Head of caudate nucleus (tissue), 42 donors: ENCODE measurements at regions not wholly inside any gene's neighbourhood (a gene's known extent, or its start where the extent isn't known, plus 50 kb on each side); places are given as distances from the start of the nearest gene placed in this dataset.

Experiments used
- DNase-seq, 42 donors: peaks; one replicate each; pipeline versions ENCODE4 v3.0.0 to v3.0.0-alpha.2; 2020 to 2021; ENCODE audit warnings: mixed read lengths in 7 of 42
- intact Hi-C: fragments of 100-400 bp; cut with DNase I; formaldehyde crosslinking; loops from one replicate; pipeline ENCODE4 v1.15.0; 2022

- intact Hi-C loops, result no loop called here
- DNase-seq, result no peak
Observed at GRCh38 chr21:18460979-18461378, 57.4 kb upstream of the TMPRSS15 start.

GRCh38 chr21:18461743-18462142 is 58.2 kb upstream of the TMPRSS15 start:
- intact Hi-C loops, result no loop called here
- DNase-seq, result no peak

- no peak for DNase-seq
- intact Hi-C loops, result no loop called here
Observed at GRCh38 chr21:18467715-18468114, 64.1 kb upstream of the TMPRSS15 start.

GRCh38 chr21:18468790-18469189 is 65.2 kb upstream of the TMPRSS15 start:
- intact Hi-C loops, result no loop called here
- DNase-seq, result no peak

- no peak for DNase-seq
- intact Hi-C loops, result no loop called here
Observed at GRCh38 chr21:18476639-18477038, 73.1 kb upstream of the TMPRSS15 start.

GRCh38 chr21:18477043-18477442 is 73.5 kb upstream of the TMPRSS15 start:
- no peak for DNase-seq
- intact Hi-C loops, result no loop called here

GRCh38 chr21:18478513-18478912 is 74.9 kb upstream of the TMPRSS15 start:
- intact Hi-C loops, result no loop called here
- DNase-seq, result no peak

GRCh38 chr21:18488252-18488651 is 84.7 kb upstream of the TMPRSS15 start:
- intact Hi-C loops, result no loop called here

GRCh38 chr21:18493422-18493821 is 89.8 kb upstream of the TMPRSS15 start:
- intact Hi-C loops, result no loop called here
- DNase-seq, result peak in 24 of 42 donors; percentile 3 to 62 (median 27)

More at GRCh38 chr21:18488252-18488651, 84.7 kb upstream of the TMPRSS15 start:
- DNase-seq, result no peak

GRCh38 chr21:18495523-18495922 is 91.9 kb upstream of the TMPRSS15 start:
- intact Hi-C loops, result no loop called here
- no peak for DNase-seq

- intact Hi-C loops, result no loop called here
- no peak for DNase-seq
Observed at GRCh38 chr21:18498431-18498830, 94.8 kb upstream of the TMPRSS15 start.

- DNase-seq, result peak in 38 of 42 donors; percentile 9 to 84 (median 57)
- intact Hi-C loops, result no loop called here
Observed at GRCh38 chr21:18499761-18500376, 96.3 kb upstream of the TMPRSS15 start.

GRCh38 chr21:18518054-18518481 is 114.5 kb upstream of the TMPRSS15 start:
- intact Hi-C loops, result no loop called here
- peak in 3 of 42 donors; percentile 7 to 17 (median 7) for DNase-seq

GRCh38 chr21:18521204-18521603 is 117.6 kb upstream of the TMPRSS15 start:
- intact Hi-C loops, result no loop called here

GRCh38 chr21:18522181-18522972 is 118.8 kb upstream of the TMPRSS15 start:
- intact Hi-C loops, result no loop called here
- no peak for DNase-seq

More at GRCh38 chr21:18521204-18521603, 117.6 kb upstream of the TMPRSS15 start:
- no peak for DNase-seq

- intact Hi-C loops, result no loop called here
- DNase-seq, result no peak
Observed at GRCh38 chr21:18524097-18524880, 120.7 kb upstream of the TMPRSS15 start.

- intact Hi-C loops, result no loop called here
- no peak for DNase-seq
Observed at GRCh38 chr21:18529254-18529653, 125.7 kb upstream of the TMPRSS15 start.

- intact Hi-C loops, result no loop called here
- DNase-seq, result no peak
Observed at GRCh38 chr21:18542081-18542480, 138.5 kb upstream of the TMPRSS15 start.

GRCh38 chr21:18545908-18546307 is 142.3 kb upstream of the TMPRSS15 start:
- intact Hi-C loops, result no loop called here
- no peak for DNase-seq

GRCh38 chr21:18547347-18547746 is 143.8 kb upstream of the TMPRSS15 start:
- DNase-seq, result no peak
- intact Hi-C loops, result no loop called here
